HPDE6-E6E7 (cell line): ENCODE measurements at regions not wholly inside any gene's neighbourhood (a gene's known extent, or its start where the extent isn't known, plus 50 kb on each side); places are given as distances from the start of the nearest gene placed in this dataset.
A peak's percentile ranks its signal among the peaks of the same experiment; 100 is the strongest.
"Not testable (repeated sequence)": the region's sequence is repeated elsewhere in the genome, so short reads cannot be mapped to it uniquely, and the experiment has no call there.

Source experiments
- DNase-seq: peaks from one replicate; pipeline ENCODE4 v3.0.0; 2011; ENCODE audit warnings: missing footprints; ENCODE audit errors: extremely low spot score

DNA sequence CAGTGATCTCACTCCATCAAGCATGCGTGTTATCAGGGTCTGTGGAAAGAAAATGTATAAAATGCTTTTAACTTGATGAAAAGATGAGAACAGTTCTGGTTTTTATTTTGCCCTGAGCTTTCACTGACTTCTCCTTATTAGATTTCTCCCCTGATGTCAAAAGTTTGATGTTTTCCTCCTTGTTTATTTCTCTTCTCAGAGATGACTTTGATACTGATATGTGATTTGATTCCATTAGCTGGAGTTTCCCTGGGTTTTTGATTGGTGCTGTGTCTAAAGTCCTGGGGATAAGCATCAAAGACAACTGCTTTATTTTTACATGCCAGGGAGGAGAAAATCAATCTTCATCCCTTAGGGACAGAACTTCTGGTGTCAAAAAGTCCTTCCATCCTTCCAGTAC lies 510.0 kb downstream of the KCTD16 start:
- no peak for DNase-seq

DNA sequence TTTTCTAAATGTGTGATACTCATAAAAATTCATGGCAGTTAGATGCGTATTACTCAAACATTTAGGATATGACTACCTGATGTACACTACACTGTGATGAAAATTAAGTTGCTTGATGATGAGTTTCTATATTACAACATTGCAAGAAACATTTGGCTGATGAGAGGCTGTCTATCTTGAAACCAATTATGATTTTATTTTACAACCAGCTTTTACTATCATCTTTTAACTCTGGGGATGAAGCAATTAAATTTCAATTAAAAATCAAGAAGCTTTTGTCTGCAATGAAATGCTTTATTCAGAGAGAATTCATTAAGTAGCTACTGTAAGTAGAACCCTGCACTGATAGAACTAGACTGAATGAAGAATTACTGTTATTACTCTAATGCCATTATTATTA lies 500.4 kb downstream of the KCTD16 start:
- DNase-seq = no peak

DNA sequence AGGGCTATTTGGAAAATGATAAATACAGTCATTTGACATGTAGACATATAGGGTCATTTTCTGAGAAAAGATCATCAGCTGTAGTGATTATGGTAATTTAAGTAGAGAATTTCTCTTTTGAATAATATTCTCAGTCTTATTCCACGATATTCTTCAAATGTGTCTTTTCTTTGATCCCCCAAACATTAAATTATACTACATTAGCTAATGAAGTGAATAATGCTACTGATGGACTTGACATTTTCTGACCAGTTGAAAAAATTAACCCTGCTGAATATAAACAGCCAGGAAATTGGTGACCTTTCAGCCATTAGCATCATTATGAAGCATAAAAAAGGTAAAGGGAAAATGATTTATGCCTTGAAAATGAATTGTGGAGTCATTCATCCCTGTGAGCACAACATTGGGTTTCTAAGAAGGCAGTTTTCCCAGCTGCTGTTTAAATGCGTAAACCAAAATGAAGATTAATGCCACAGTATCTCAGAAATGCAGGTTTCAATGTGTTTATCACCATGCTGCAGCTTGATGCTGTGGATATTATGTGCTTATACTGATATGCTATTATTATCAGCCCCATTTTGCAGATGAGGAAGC lies 489.1 kb downstream of the KCTD16 start:
- no peak for DNase-seq

DNA sequence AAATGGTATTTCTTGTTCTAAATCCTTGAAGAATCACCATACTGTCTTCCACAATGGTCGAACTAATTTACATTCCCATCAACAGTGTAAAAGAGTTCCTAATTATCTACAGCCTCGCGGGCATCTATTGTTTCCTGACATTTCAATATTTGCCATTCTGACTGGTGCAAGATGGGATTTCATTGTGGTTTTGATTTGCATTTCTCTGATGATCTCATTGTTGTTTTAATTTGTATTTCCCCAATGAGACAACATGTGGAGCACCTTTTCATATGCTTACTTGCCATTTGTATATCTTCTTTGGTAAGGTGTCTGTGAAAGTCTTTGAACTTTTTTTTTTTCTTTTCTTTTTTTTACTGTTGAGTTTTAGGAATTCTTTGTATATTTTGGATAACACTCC lies 473.6 kb downstream of the KCTD16 start:
- DNase-seq = no peak

DNA sequence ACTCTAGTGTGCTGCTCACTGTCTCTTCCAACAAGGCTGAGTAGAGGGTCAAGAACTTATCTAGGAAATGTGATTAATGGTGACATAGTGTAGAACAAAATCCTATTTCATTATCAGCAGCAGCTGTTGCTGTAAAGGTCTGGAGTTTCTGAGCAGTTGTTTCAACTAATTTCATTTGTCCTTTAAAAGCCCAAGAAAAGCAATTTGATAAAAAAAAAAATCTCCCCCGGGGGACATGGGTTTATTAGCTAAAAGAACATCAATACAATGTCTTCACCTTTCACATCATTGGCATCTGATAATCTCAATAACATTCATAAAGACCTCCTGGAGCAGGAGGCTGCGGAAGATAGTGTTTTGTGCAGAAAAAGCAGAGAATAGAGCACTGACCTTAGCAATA lies 468.1 kb downstream of the KCTD16 start:
- DNase-seq = no peak

DNA sequence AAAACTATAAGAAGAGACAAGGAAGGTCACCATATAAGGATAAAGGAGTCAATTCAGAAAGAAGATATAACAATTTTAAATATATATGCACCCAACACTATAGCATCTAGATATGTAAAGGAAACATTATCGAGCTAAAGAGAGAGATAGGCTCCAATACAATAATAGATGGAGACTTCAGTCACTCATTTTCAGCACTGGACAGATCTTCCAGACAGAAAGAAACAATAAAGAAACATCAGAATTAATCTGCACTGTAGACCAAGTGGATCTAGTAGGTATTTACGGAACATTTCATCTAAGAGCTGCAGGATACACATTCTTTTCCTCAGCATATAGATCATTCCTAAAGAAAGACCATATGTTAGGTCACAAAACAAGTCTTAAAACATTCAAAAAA lies 463.5 kb downstream of the KCTD16 start:
- DNase-seq = no peak

DNA sequence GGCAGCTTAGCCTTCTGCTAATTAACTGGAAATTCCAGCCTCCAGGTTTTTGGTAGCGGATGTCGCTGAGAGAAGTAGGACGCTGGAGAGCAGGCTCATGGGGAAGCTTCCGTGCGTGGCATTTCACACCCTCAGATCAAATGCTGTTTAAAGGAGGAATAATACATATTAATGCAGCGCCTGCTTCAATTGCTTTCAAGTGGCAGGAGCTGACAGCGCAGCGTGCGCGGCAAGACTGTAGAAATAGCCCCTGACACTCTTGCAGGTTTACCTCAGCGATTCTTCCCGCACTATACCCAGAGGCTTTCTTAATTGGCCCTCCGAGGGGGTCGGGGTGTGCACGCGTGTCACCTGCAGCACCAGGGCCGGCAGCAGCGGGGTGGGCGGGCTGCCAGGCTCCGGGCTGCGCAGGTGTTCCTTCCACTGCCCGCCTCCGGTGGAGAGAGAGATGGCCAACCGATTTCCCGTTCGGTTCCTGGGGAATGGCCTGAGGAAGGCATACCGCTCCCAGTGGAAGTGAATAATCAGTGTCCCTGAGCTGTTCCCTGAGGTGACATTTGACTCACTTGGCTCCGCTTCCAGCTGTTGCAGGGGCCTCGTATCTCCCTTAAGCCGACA lies 427.9 kb downstream of the KCTD16 start:
- no peak for DNase-seq

DNA sequence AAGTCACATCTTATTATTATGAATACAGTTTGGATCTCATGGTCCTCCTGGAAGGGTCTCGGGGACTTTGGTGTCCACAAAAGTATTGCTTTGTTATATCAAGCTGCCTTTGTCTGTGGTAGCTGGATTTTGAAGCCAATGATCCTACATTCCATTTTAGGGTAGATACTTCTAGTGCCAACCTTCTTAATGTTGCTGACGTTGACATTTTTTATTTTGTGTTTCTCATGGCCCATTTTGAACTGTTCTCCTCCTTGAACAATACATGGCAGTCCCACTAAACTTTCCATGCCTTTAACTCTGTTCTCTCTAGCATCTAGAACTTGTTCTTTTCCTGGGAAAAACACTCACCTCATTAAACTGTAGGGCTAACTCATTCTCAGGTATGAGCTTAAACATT lies 425.8 kb downstream of the KCTD16 start:
- DNase-seq = no peak

DNA sequence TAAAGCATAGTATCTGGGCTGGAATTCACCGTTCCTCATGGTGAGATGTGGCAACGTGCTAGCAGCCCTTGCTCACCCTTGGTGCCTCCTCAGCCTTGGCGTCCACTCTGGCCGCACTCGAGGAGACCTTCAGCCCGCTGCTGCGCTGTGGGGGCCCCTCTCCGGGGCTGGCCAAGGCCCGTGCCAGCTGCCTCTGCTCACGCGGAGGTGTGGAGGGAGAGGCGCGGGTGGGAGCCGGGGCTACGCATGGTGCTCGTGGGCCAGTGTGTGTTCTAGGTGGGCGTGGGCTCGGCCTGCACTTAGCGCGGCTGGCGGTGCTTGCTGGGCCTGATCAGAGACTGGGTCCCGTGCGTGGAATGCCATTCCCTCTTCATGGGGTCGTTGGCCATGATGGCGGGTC lies 424.2 kb downstream of the KCTD16 start:
- no peak for DNase-seq

DNA sequence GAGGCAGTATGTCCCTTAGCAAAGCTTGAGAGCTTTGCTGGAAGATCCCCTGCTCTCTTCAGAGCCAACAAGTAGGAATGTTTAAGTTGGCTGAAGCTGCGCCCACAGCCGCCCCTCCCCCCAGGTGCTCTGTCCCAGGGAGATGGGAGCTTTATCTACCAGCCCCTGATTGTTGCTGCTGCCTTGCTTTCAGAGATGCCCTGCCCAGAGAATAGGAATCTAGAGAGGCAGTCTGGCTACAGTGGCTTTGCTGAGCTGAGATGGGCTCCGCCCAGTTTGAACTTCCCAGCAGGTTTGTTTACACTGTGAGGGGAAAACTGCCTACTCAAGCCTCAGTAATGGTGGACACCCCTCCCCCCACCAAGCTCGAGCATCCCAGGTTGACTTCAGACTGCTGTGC lies 423.6 kb downstream of the KCTD16 start:
- not testable (repeated sequence) for DNase-seq

DNA sequence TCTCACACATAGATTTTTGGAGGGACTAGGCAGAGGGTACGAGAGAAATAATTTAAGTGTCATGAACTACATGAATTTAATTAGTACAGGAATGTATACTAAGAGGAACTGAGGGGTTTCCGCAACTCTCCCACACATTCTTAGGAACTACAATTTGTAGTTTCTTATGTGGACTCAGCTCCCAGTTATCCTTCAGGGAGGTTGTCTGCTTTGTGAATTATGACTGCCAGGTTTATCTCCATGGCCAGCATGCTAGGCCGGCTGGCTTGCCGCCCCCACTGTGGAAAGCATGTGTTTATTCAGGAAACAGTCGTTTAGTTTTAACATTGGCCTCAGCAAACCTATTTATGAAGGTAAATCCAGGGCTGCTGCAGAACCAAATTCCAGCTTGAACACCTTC lies 415.0 kb downstream of the KCTD16 start:
- DNase-seq = no peak

DNA sequence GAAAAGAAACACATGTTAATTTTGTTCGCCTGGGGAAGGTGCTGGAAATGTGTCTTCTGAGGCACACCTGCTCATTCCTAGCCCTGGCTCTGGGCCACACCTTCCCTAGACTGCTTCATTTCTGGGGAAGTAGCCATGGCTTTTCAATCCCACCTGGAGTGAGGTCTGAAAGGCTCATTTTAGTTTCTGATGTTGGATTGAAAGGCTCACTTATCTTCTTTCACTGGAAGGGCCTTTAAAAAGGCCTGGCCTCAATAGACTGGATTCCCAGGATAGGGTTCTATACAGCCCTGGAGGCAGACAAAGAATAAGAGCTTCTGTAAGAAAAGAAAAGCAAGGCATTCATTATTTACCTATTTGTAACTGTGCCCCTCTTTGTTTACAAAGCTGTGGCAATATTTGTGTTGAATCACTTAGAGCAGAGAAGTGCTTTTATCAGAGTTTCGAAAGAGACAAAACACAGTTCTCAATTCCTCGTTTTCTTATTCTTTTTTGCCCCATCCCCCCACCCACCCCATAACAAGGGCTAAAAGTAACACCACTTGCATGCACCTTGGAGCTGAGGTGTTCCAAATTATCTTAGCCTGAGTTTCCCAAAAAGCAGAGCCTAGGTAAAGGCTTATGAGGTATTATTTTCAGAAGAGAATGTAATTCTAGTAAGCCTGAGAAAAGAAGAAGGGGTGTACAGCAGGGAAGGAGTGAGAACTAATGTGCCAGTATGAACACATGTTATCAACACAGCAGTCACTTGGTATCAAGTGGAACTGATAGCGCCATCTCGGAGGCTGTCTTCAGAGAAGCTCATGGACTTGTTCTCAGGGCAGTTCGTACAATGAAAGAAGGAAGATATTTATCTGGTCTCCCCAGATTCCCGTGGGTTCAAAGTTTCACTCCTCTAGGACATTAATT lies 413.1 kb downstream of the KCTD16 start:
- no peak for DNase-seq

DNA sequence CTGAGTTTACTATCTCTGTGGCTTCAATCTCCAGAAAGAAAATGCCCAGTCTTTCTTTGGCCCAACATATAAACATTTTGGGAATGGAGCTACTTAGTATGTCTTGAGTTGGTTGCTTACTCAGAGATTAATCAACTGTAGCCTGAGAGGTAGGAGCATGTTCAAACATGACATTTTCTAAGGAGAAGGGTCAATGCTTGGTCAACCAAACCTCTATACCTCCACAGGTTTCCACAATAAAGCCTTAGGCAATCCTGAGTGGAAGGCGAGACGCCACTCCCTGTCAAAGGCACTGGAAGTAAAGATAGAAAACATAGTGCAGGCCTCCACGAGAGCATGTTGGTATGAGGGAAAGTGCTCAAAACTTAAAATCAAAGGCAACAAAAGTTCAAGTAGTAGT lies 411.4 kb downstream of the KCTD16 start:
- DNase-seq = peak; percentile 59

DNA sequence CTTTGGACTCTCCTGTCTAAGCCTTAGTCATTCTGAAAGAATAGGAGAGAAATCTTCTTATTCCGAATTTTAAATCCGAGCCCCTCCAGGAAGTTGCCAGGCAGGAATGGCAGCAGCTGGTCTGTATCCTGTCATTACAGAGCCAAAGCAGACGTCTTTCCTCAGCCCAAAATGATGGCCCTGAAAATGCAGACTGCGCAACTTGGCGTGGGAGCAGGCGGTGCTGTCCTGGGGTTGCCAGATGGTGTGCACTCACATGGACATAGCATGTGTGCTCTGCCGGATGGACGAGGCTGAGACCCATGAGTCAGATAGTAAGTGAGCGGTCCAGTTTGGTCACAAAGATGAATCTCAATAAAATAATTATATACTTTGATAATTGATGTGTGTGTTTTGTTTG lies 410.4 kb downstream of the KCTD16 start:
- DNase-seq = no peak

DNA sequence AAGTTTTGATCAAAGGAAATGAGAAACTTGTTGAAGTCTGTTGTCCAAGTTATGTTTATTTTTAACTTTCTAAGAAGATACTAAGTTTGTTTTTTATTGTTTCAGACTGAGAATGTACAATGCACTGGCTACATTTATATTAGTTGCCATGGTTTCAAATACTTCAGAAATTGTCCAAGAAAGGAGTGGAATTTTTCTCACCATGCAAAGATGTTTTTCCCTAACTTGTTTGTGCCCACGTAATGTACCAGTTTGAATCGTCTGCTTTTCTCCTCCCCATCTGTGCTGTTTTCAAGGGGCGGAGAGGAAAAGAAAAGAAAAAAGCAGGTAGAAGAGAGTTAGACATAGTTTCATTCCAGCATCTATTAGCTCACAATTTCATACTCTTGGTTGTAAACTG lies 407.0 kb downstream of the KCTD16 start:
- DNase-seq = no peak

DNA sequence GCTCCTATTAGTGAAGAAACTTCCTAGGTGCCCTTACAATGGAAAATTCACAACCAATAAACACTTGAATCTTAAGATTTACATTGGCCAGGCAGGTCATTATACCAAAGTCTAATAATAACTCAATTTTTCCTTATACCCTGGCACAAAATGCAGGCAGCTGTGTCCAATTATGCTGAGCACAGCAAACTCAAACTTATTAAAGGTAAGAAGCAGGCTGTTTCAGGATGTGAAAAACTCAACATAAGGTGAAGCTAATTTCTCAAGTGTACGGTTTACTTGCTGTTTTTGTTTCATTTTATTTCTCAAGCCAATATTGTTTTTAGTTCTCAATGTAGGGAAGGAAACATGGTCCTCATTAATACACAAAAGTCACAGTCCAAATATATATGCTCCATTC lies 405.1 kb downstream of the KCTD16 start:
- no peak for DNase-seq

DNA sequence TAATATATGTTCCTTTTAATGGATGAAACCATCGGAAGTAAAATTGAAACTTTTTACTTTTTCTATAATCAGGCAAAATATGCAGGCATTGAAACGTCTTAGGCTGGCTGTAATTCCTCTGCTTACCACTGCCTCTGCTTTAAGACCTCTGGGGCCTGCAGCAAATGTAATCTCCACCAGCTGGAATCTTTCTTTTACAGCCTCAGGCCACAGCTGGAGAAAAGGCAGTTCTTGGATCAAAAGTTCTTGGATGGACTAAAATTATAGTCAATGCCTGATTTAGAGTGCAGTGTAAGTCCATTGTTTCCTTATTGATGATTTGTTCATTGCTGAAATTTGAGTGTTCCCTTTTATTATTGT lies 396.7 kb downstream of the KCTD16 start:
- DNase-seq = no peak

DNA sequence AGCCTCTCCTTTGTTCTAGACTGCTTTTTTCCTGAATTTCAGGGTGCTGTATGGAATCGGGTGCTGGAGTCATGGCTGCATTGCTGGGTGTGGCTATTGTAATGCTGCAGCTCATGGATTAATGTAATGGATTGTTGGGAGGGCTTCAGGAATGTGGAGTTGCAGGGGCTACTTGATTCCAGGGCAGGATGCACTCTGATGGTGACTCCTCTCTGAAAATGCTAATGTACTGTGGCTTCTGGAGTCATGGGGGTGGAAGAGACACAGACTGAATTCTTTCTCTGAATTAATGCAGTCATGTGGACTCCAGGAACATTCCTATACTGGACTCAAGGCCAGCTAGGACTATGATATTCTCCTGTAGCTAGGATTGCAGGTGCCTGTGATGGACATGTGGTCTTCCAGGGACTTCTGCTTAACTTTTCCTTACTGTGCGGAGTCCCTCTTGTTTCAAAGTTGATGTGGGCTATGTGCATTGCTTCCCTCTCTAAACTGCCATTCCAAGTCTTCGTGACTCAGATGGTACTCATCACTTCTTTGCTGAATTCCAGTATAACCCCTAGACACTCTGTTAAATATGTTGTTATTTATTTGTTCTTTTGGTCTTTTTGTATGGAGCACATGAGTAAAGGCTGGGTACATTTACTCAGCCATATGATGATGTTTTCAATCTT lies 396.2 kb downstream of the KCTD16 start:
- no peak for DNase-seq

DNA sequence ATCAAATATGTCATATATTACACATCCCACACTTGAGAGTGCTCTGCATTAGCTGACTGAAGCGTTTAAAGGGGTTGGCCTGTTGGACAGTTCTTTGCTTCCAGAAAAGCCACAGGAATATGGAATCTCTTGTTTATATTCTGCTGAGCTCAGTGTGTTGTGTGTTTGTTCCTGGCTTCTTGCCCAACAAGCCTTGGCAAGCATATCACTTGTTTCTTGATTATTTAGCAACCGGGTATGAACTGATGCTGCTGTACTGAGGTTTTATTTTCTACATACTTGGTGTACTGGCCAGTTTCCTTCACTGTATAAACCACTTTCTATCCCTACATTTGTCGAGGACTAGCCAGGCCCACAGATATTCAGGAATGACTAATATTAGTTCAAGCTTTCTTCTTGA lies 378.9 kb downstream of the KCTD16 start:
- DNase-seq = no peak

DNA sequence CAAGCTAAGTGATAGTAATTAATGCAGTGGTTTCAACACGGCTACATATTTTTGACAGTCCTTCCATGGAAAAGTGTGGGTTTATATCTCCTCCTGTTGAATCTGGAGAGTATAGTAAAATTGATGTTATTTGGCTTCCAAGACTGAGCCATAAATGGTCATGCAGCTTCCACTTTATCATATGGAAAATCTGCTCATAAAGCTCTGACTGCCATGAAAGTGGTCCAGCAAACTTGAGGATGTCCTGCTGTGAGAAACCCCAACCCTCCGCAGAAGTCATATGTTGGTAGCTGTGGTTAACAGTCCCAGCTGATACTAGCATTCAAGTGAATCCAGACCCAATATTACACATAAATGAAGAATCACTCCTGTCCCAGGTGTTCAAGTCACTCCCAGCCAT lies 378.3 kb downstream of the KCTD16 start:
- no peak for DNase-seq

DNA sequence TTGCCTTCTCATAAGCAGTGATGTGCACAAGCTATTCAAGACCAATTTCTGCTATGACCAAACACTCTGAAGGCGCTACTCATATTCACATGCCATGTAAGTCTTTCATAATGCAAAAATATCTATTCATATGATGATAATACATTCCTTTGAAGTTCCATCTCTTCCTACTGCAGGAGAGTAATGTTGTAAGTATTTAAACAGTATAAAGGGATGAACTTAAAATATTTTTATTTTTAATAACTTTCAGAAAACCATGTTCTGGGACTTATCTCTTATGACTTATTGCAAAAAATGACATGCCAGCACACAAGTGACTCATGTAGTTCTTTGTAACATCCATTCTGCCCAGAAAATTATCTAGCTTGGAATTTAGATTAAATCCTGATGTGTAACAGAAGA lies 376.4 kb downstream of the KCTD16 start:
- DNase-seq = no peak

DNA sequence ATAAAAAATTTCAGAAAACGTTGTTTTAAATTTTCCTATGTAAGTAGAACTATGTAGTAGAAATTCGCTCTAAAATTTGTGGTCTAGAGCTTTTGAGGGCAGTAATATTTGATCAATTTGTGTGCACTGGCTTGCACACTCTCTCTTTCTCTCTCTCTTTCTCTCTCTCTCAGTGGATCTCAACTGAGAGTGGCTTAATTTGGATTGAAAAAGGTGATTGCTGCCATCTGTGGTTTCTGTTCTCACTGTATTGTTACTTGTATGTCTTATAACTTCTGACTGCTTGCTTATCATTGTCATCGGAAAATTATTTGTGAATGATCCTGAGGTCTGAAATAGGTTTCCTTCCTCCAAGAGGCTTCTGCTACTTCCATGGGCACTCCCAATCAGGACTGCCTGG lies 368.2 kb downstream of the KCTD16 start:
- no peak for DNase-seq
